ENCODE measurements at regions not wholly inside any gene's neighbourhood (a gene's known extent, or its start where the extent isn't known, plus 50 kb on each side); places are given as distances from the start of the nearest gene placed in this dataset.

GRCh38 chr18:22624176-22624575 is 206.5 kb upstream of the CTAGE1 start:
- Histone ChIP-seq H3K27me3 (ENCODE audit: control insufficient read depth, insufficient read depth, low read length) (peaks cover 2% of the 10 kb centered on the region), H3K4me1 (ENCODE audit: control insufficient read depth, insufficient read depth, low read length, poor library complexity, severe bottlenecking) (no peaks in the 10 kb centered on the region), H3K27ac (ENCODE audit: insufficient read depth, low read length, poor library complexity, severe bottlenecking) (no peak overlapping the region), H3K4me3 (ENCODE audit: low read depth, low read length) (no peak overlapping the region), H3K9me3 (ENCODE audit: control insufficient read depth in 2 of 2, low read length in 2 of 2) (no peaks in the 10 kb centered on the region), H3K36me3 (ENCODE audit: control insufficient read depth, insufficient read depth, low read length) (no peaks in the 10 kb centered on the region)
- Mint-ChIP-seq H3K27ac (no peak overlapping the region), H3K9me3 (peaks cover 0 to 12% (median 4%) of the 10 kb centered on the region in 7 donors), H3K4me3 (no peak overlapping the region), H3K4me1 (no peaks in the 10 kb centered on the region), H3K27me3 (no peaks in the 10 kb centered on the region), H3K36me3 (no peaks in the 10 kb centered on the region)
- ATAC-seq (ENCODE audit: low read depth in 2 of 2) = no peak
- no peak for DNase-seq

GRCh38 chr18:22625406-22625805 is 207.7 kb upstream of the CTAGE1 start:
- H3K36me3 ChIP-seq (ENCODE audit: control insufficient read depth, insufficient read depth, low read length) = no peaks in the 10 kb centered on the region
- peaks cover 0 to 12% (median 4%) of the 10 kb centered on the region in 7 donors for H3K9me3 Mint-ChIP-seq
- H3K27me3 ChIP-seq (ENCODE audit: control insufficient read depth, insufficient read depth, low read length) = peaks cover 2% of the 10 kb centered on the region
- ATAC-seq (ENCODE audit: low read depth in 2 of 2) = no peak
- no peak overlapping the region for H3K4me3 ChIP-seq (ENCODE audit: low read depth, low read length)
- H3K27ac Mint-ChIP-seq = no peak overlapping the region
- no peaks in the 10 kb centered on the region for H3K4me1 ChIP-seq (ENCODE audit: control insufficient read depth, insufficient read depth, low read length, poor library complexity, severe bottlenecking)
- H3K36me3 Mint-ChIP-seq = no peaks in the 10 kb centered on the region
- H3K9me3 ChIP-seq (ENCODE audit: control insufficient read depth in 2 of 2, low read length in 2 of 2) = no peaks in the 10 kb centered on the region
- DNase-seq = no peak
- H3K27me3 Mint-ChIP-seq = no peaks in the 10 kb centered on the region
- H3K4me3 Mint-ChIP-seq = no peak overlapping the region
- H3K4me1 Mint-ChIP-seq = no peaks in the 10 kb centered on the region
- H3K27ac ChIP-seq (ENCODE audit: insufficient read depth, low read length, poor library complexity, severe bottlenecking) = no peak overlapping the region

GRCh38 chr18:22626771-22627170 is 209.1 kb upstream of the CTAGE1 start:
- H3K36me3 ChIP-seq (ENCODE audit: control insufficient read depth, insufficient read depth, low read length) = no peaks in the 10 kb centered on the region
- no peak overlapping the region for H3K4me3 Mint-ChIP-seq
- H3K4me3 ChIP-seq (ENCODE audit: low read depth, low read length) = no peak overlapping the region
- no peak overlapping the region for H3K27ac ChIP-seq (ENCODE audit: insufficient read depth, low read length, poor library complexity, severe bottlenecking)
- no peaks in the 10 kb centered on the region for H3K27me3 Mint-ChIP-seq
- H3K9me3 Mint-ChIP-seq = peaks cover 0 to 12% (median 3%) of the 10 kb centered on the region in 7 donors
- H3K4me1 Mint-ChIP-seq = no peaks in the 10 kb centered on the region
- DNase-seq (no peak), ATAC-seq (ENCODE audit: low read depth in 2 of 2) (no peak)
- no peaks in the 10 kb centered on the region for H3K9me3 ChIP-seq (ENCODE audit: control insufficient read depth in 2 of 2, low read length in 2 of 2)
- no peaks in the 10 kb centered on the region for H3K4me1 ChIP-seq (ENCODE audit: control insufficient read depth, insufficient read depth, low read length, poor library complexity, severe bottlenecking)
- peaks cover 2% of the 10 kb centered on the region for H3K27me3 ChIP-seq (ENCODE audit: control insufficient read depth, insufficient read depth, low read length)
- H3K36me3 Mint-ChIP-seq = no peaks in the 10 kb centered on the region
- H3K27ac Mint-ChIP-seq = no peak overlapping the region

DNA sequence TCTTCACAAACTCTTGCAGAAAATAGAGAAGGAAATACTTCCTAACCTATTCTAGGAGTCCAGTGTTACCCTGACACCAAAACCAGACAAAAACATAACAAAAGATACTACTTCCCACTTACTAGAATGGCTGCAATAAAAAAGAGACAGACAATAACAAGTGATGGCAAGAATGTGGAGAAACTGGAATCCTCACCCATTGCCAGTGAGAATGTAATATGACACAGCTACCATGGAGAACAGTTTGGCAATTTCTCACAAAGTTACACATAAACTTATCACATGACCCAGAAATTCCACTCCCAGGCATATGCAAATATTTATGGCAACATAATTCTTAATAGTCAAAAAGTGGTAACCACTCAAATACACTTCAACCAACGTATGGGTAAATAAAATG is 209.8 kb upstream of the CTAGE1 start:
- no peaks in the 10 kb centered on the region for H3K9me3 ChIP-seq (ENCODE audit: control insufficient read depth in 2 of 2, low read length in 2 of 2)
- Mint-ChIP-seq H3K27me3 (no peaks in the 10 kb centered on the region), H3K4me1 (no peaks in the 10 kb centered on the region), H3K36me3 (no peaks in the 10 kb centered on the region), H3K4me3 (no peak overlapping the region), H3K27ac (no peak overlapping the region), H3K9me3 (peaks cover 0 to 10% (median 3%) of the 10 kb centered on the region in 7 donors)
- H3K4me1 ChIP-seq (ENCODE audit: control insufficient read depth, insufficient read depth, low read length, poor library complexity, severe bottlenecking) = no peaks in the 10 kb centered on the region
- no peak overlapping the region for H3K27ac ChIP-seq (ENCODE audit: insufficient read depth, low read length, poor library complexity, severe bottlenecking)
- H3K27me3 ChIP-seq (ENCODE audit: control insufficient read depth, insufficient read depth, low read length) = peaks cover 2% of the 10 kb centered on the region
- no peaks in the 10 kb centered on the region for H3K36me3 ChIP-seq (ENCODE audit: control insufficient read depth, insufficient read depth, low read length)
- ATAC-seq (ENCODE audit: low read depth in 2 of 2) = no peak
- DNase-seq = no peak
- no peak overlapping the region for H3K4me3 ChIP-seq (ENCODE audit: low read depth, low read length)

DNA sequence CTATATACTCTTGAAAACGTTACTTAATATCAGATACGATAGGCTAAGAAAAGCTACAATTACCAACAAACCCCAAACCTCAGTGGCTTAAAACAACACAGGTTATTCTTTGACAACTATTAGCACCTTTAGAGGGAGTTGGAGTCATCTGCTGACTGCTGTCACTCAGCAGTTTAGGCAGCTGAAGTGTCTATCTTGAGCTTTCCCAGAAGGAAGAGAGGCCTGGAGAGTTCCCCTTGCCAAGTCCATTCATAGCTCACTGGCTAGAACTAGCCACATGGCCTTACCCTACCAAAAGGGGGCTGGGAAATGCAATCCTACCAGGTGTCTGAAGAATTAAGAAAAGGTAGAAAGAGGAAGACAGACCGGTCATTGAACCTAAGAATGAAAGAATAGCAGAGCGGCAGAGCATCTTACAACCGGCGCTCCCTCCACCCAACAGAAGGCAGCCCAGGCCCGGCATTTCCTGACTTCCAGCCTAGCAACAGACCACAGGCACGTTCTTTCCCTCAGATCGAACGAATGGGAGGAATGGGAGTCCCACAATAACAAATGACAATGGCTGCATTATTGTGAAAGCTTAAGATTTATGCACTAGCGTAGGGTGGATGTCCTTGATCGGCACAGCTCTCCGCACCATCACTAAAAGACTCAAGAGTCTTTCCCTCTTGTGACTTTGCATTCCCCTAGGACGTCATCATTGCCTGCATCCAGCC is 211.2 kb upstream of the CTAGE1 start:
- DNase-seq (no peak), ATAC-seq (ENCODE audit: low read depth in 2 of 2) (no peak)
- H3K4me3 ChIP-seq (ENCODE audit: low read depth, low read length) = no peak overlapping the region
- Mint-ChIP-seq H3K27me3 (no peaks in the 10 kb centered on the region), H3K4me1 (no peaks in the 10 kb centered on the region), H3K4me3 (no peak overlapping the region), H3K36me3 (no peaks in the 10 kb centered on the region), H3K9me3 (peaks cover 0 to 9% (median 1%) of the 10 kb centered on the region in 7 donors), H3K27ac (no peak overlapping the region)
- no peaks in the 10 kb centered on the region for H3K36me3 ChIP-seq (ENCODE audit: control insufficient read depth, insufficient read depth, low read length)
- peaks cover 2% of the 10 kb centered on the region for H3K27me3 ChIP-seq (ENCODE audit: control insufficient read depth, insufficient read depth, low read length)
- H3K4me1 ChIP-seq (ENCODE audit: control insufficient read depth, insufficient read depth, low read length, poor library complexity, severe bottlenecking) = no peaks in the 10 kb centered on the region
- no peak overlapping the region for H3K27ac ChIP-seq (ENCODE audit: insufficient read depth, low read length, poor library complexity, severe bottlenecking)
- H3K9me3 ChIP-seq (ENCODE audit: control insufficient read depth in 2 of 2, low read length in 2 of 2) = no peaks in the 10 kb centered on the region

- H3K36me3 ChIP-seq (ENCODE audit: control insufficient read depth, insufficient read depth, low read length) = no peaks in the 10 kb centered on the region
- H3K36me3 Mint-ChIP-seq = no peaks in the 10 kb centered on the region
- H3K27ac Mint-ChIP-seq = no peak overlapping the region
- H3K9me3 Mint-ChIP-seq = peaks cover 0 to 5% (median 1%) of the 10 kb centered on the region in 7 donors
- ATAC-seq (ENCODE audit: low read depth in 2 of 2) = no peak
- no peak for DNase-seq
- no peaks in the 10 kb centered on the region for H3K9me3 ChIP-seq (ENCODE audit: control insufficient read depth in 2 of 2, low read length in 2 of 2)
- H3K27me3 Mint-ChIP-seq = no peaks in the 10 kb centered on the region
- no peak overlapping the region for H3K27ac ChIP-seq (ENCODE audit: insufficient read depth, low read length, poor library complexity, severe bottlenecking)
- H3K4me3 ChIP-seq (ENCODE audit: low read depth, low read length) = no peak overlapping the region
- H3K4me1 ChIP-seq (ENCODE audit: control insufficient read depth, insufficient read depth, low read length, poor library complexity, severe bottlenecking) = no peaks in the 10 kb centered on the region
- H3K4me3 Mint-ChIP-seq = no peak overlapping the region
- no peaks in the 10 kb centered on the region for H3K27me3 ChIP-seq (ENCODE audit: control insufficient read depth, insufficient read depth, low read length)
- no peaks in the 10 kb centered on the region for H3K4me1 Mint-ChIP-seq
These were observed 213.3 kb upstream of the CTAGE1 start for GRCh38 chr18:22630980-22631379.

- Mint-ChIP-seq H3K36me3 (no peaks in the 10 kb centered on the region), H3K9me3 (peaks cover 0 to 3% (median 2%) of the 10 kb centered on the region in 7 donors)
These were observed 214.5 kb upstream of the CTAGE1 start for GRCh38 chr18:22632191-22632590.

GRCh38 chr18:22634464-22634863 is 216.7 kb upstream of the CTAGE1 start:
- Histone ChIP-seq H3K27me3 (ENCODE audit: control insufficient read depth, insufficient read depth, low read length) (no peaks in the 10 kb centered on the region), H3K4me1 (ENCODE audit: control insufficient read depth, insufficient read depth, low read length, poor library complexity, severe bottlenecking) (no peaks in the 10 kb centered on the region), H3K36me3 (ENCODE audit: control insufficient read depth, insufficient read depth, low read length) (no peaks in the 10 kb centered on the region), H3K27ac (ENCODE audit: insufficient read depth, low read length, poor library complexity, severe bottlenecking) (no peak overlapping the region), H3K4me3 (ENCODE audit: low read depth, low read length) (no peak overlapping the region), H3K9me3 (ENCODE audit: control insufficient read depth in 2 of 2, low read length in 2 of 2) (no peaks in the 10 kb centered on the region)
- Mint-ChIP-seq H3K4me3 (no peak overlapping the region), H3K36me3 (no peaks in the 10 kb centered on the region), H3K27ac (no peak overlapping the region), H3K9me3 (peaks cover 1 to 11% (median 5%) of the 10 kb centered on the region in 7 donors), H3K27me3 (peaks cover 6% of the 10 kb centered on the region), H3K4me1 (no peaks in the 10 kb centered on the region)
- DNase-seq (no peak), ATAC-seq (ENCODE audit: low read depth in 2 of 2) (no peak)

More at GRCh38 chr18:22632191-22632590, 214.5 kb upstream of the CTAGE1 start:
- H3K4me1 ChIP-seq (ENCODE audit: control insufficient read depth, insufficient read depth, low read length, poor library complexity, severe bottlenecking) = no peaks in the 10 kb centered on the region
- no peak overlapping the region for H3K4me3 ChIP-seq (ENCODE audit: low read depth, low read length)
- no peaks in the 10 kb centered on the region for H3K9me3 ChIP-seq (ENCODE audit: control insufficient read depth in 2 of 2, low read length in 2 of 2)
- Mint-ChIP-seq H3K4me3 (no peak overlapping the region), H3K4me1 (no peaks in the 10 kb centered on the region), H3K27ac (no peak overlapping the region), H3K27me3 (no peaks in the 10 kb centered on the region)
- no peak overlapping the region for H3K27ac ChIP-seq (ENCODE audit: insufficient read depth, low read length, poor library complexity, severe bottlenecking)
- no peak for DNase-seq
- no peaks in the 10 kb centered on the region for H3K27me3 ChIP-seq (ENCODE audit: control insufficient read depth, insufficient read depth, low read length)
- no peaks in the 10 kb centered on the region for H3K36me3 ChIP-seq (ENCODE audit: control insufficient read depth, insufficient read depth, low read length)
- no peak for ATAC-seq (ENCODE audit: low read depth in 2 of 2)
